SK-N-SH treated with all-trans-retinoic acid at 6 μM for 48 hours (cell line): ENCODE measurements at regions not wholly inside any gene's neighbourhood (a gene's known extent, or its start where the extent isn't known, plus 50 kb on each side); places are given as distances from the start of the nearest gene placed in this dataset.

Experiments used
- ATAC-seq: fragments of 200-7000 bp; cut with Tn5 transposase; 3 replicates; pipeline ENCODE4 v1.9.1; 2020; ENCODE audit warnings: mild to moderate bottlenecking, moderate library complexity
- ARNTL ChIP-seq: fragments of 450-650 bp; formaldehyde crosslinking; IDR thresholded peaks from 2 replicates; pipeline ENCODE4 v1.5.0; 2020; ENCODE audit warnings: low read depth, mild to moderate bottlenecking, moderate library complexity, borderline replicate concordance
- BACH2 ChIP-seq: fragments of 250-450 bp; sonication (Bioruptor Pico); IDR thresholded peaks from 2 replicates; pipeline ENCODE4 v1.9.0; 2021; ENCODE audit warnings: mild to moderate bottlenecking, borderline replicate concordance
- CREB5 ChIP-seq: fragments of 250-450 bp; sonication (Bioruptor Pico); IDR thresholded peaks from 2 replicates; pipeline ENCODE4 v1.5.1; 2020; ENCODE audit warnings: low read depth, mild to moderate bottlenecking, moderate library complexity
- CSDC2 ChIP-seq: fragments of 250-450 bp; sonication (Bioruptor Pico); IDR thresholded peaks from 2 replicates; pipeline ENCODE4 v1.5.0; 2020; ENCODE audit warnings: mild to moderate bottlenecking, moderate library complexity
- CSRNP3 ChIP-seq: fragments of 250-450 bp; sonication (Bioruptor Pico); IDR thresholded peaks from 2 replicates; pipeline ENCODE4 v1.5.1; 2021; ENCODE audit warnings: mild to moderate bottlenecking, moderate library complexity
- ESRRG ChIP-seq: fragments of 250-450 bp; sonication (Bioruptor Pico); IDR thresholded peaks from 2 replicates; pipeline ENCODE4 v1.6.1; 2021; ENCODE audit warnings: mild to moderate bottlenecking
- GLIS3 ChIP-seq: fragments of 250-450 bp; sonication (Bioruptor Pico); IDR thresholded peaks from 2 replicates; pipeline ENCODE4 v1.5.0; 2020; ENCODE audit warnings: mild to moderate bottlenecking, moderate library complexity
- ISL1 ChIP-seq: fragments of 250-450 bp; sonication (Bioruptor Pico); IDR thresholded peaks from 2 replicates; pipeline ENCODE4 v2.1.2; 2022; ENCODE audit warnings: mild to moderate bottlenecking, moderate library complexity
- OSR1 ChIP-seq: fragments of 250-450 bp; sonication (Bioruptor Pico); IDR thresholded peaks from 2 replicates; pipeline ENCODE4 v1.8.0; 2022; ENCODE audit warnings: moderate library complexity, mild to moderate bottlenecking, inconsistent platforms
- POU6F1 ChIP-seq: fragments of 250-450 bp; sonication (Bioruptor Pico); IDR thresholded peaks from 2 replicates; pipeline ENCODE4 v1.8.0; 2021; ENCODE audit warnings: low read depth, mild to moderate bottlenecking, moderate library complexity, borderline replicate concordance
- PPARA ChIP-seq: fragments of 250-450 bp; sonication (Bioruptor Pico); IDR thresholded peaks from 2 replicates; pipeline ENCODE4 v1.5.0; 2020; ENCODE audit warnings: mild to moderate bottlenecking, borderline replicate concordance
- SNAI2 ChIP-seq: fragments of 250-450 bp; sonication (Bioruptor Pico); IDR thresholded peaks from 2 replicates; pipeline ENCODE4 v1.5.0; 2020; ENCODE audit warnings: mild to moderate bottlenecking, moderate library complexity
- TOX ChIP-seq: fragments of 250-450 bp; sonication (Bioruptor Pico); IDR thresholded peaks from 2 replicates; pipeline ENCODE4 v1.8.0; 2021; ENCODE audit warnings: mild to moderate bottlenecking, moderate library complexity, borderline replicate concordance
- ZC3H10 ChIP-seq: fragments of 250-450 bp; sonication (Bioruptor Pico); IDR thresholded peaks from 2 replicates; pipeline ENCODE4 v1.5.1; 2021; ENCODE audit warnings: mild to moderate bottlenecking, moderate library complexity
- ZFP3 ChIP-seq: fragments of 250-450 bp; sonication (Bioruptor Pico); IDR thresholded peaks from 2 replicates; pipeline ENCODE4 v1.5.0; 2020; ENCODE audit warnings: mild to moderate bottlenecking, moderate library complexity
- ZFP30 ChIP-seq: fragments of 450-650 bp; formaldehyde crosslinking; IDR thresholded peaks from 2 replicates; pipeline ENCODE4 v1.5.0; 2022; ENCODE audit warnings: mild to moderate bottlenecking, moderate library complexity
- ZNF565 ChIP-seq: fragments of 450-650 bp; formaldehyde crosslinking; conservative IDR thresholded peaks from 2 replicates; pipeline ENCODE4 v1.5.0; 2020; ENCODE audit warnings: low read depth, mild to moderate bottlenecking, moderate library complexity
- ZNF70 ChIP-seq: fragments of 450-650 bp; formaldehyde crosslinking; IDR thresholded peaks from 2 replicates; pipeline ENCODE4 v1.5.0; 2020; ENCODE audit warnings: mild to moderate bottlenecking, moderate library complexity
- ZNF8 ChIP-seq: fragments of 450-650 bp; formaldehyde crosslinking; IDR thresholded peaks from 2 replicates; pipeline ENCODE4 v1.5.0; 2020; ENCODE audit warnings: mild to moderate bottlenecking, moderate library complexity
- TF ChIP-seq, protein P1 (sequence below): fragments of 250-450 bp; sonication (Bioruptor Pico); IDR thresholded peaks from 2 replicates; pipeline ENCODE4 v1.8.0; 2020; ENCODE audit warnings: mild to moderate bottlenecking, moderate library complexity, borderline replicate concordance
- TF ChIP-seq, protein P2 (sequence below): fragments of 250-450 bp; sonication (Bioruptor Pico); IDR thresholded peaks from 2 replicates; pipeline ENCODE4 v1.5.0; 2020; ENCODE audit warnings: mild to moderate bottlenecking, moderate library complexity

DNA sequence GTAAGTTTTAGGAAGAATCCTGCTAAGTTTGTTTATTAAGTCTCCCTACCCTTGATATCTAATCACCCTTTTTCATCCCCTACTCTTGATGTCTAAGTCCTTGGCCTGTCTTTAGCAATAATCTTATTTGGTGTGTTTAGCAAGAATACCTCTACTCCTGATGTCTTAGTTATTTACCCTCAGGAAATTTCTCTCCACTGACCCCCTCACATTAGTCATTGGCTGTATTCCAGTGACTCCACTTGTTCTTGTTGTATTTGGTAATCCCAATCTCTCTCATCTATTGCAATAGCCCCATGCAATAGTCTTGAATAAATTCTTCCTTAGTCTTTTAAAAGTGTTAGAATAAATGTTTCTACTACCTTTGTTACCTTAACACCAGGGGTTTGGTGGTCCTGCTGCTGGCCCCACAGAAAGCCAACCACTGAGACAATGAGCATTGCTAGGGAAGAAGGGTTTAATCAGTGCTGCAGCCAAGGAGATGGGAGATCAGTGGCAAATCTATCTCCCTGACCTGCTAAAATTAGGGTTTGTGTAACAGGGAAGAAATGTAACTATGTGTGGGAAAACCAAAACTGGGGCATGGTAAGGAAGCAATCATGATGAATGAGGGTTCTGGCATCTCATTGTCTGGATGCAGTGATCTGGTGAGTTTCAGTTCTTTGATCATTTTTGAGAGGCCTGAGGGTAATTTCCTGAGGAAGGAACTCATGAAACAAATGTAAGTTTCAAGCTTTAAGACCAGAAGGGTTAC lies 236.4 kb upstream of the DAB2 start:
- TF ChIP-seq, protein P1, sequence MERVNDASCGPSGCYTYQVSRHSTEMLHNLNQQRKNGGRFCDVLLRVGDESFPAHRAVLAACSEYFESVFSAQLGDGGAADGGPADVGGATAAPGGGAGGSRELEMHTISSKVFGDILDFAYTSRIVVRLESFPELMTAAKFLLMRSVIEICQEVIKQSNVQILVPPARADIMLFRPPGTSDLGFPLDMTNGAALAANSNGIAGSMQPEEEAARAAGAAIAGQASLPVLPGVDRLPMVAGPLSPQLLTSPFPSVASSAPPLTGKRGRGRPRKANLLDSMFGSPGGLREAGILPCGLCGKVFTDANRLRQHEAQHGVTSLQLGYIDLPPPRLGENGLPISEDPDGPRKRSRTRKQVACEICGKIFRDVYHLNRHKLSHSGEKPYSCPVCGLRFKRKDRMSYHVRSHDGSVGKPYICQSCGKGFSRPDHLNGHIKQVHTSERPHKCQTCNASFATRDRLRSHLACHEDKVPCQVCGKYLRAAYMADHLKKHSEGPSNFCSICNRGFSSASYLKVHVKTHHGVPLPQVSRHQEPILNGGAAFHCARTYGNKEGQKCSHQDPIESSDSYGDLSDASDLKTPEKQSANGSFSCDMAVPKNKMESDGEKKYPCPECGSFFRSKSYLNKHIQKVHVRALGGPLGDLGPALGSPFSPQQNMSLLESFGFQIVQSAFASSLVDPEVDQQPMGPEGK (CRISPR knock-in tag): no peak
- TF ChIP-seq BACH2 (CRISPR knock-in tag) (no peak), ZNF8 (CRISPR knock-in tag) (no peak), ISL1 (CRISPR knock-in tag) (no peak), ZNF565 (CRISPR knock-in tag) (no peak), ESRRG (no peak), POU6F1 (CRISPR knock-in tag) (no peak), ARNTL (CRISPR knock-in tag) (no peak)
- no peak for ATAC-seq

DNA sequence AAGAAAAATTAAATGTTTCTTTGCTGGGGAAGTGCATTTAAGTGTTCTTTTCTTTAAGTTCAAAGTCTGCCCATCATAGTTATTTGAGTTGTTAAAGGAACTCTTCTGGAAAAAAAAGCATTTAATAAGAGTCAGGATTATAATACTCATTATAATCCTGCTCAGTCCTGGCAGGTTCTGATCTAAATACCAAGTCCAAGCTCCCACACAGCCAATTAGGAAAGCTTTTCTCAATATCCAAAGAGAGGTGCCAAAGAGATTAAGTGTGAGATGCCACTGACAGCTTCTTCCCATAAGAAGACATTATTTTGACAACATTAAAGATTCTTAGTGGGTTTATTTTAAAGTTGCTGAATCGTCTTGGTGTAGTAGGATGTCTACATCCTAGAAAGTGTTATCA lies 235.2 kb upstream of the DAB2 start:
- TF ChIP-seq GLIS3 (CRISPR knock-in tag): no peak
- no peak for ATAC-seq

- TF ChIP-seq PPARA (CRISPR knock-in tag): no peak
- ATAC-seq: no peak
Measured at GRCh38 chr5:39658866-39659265, 234.1 kb upstream of the DAB2 start.

- TF ChIP-seq ZFP30 (CRISPR knock-in tag) (no peak), POU6F1 (CRISPR knock-in tag) (no peak), CSDC2 (CRISPR knock-in tag) (no peak), ZC3H10 (no peak), OSR1 (no peak), ZNF8 (CRISPR knock-in tag) (no peak), BACH2 (CRISPR knock-in tag) (no peak), ISL1 (CRISPR knock-in tag) (no peak), CREB5 (CRISPR knock-in tag) (no peak), SNAI2 (CRISPR knock-in tag) (no peak), TOX (CRISPR knock-in tag) (no peak), ZNF70 (CRISPR knock-in tag) (no peak), ZFP3 (CRISPR knock-in tag) (no peak), CSRNP3 (CRISPR knock-in tag) (no peak), ZNF565 (CRISPR knock-in tag) (no peak), GLIS3 (CRISPR knock-in tag) (no peak)
- TF ChIP-seq, protein P1 (CRISPR knock-in tag): no peak
- TF ChIP-seq, protein P2, sequence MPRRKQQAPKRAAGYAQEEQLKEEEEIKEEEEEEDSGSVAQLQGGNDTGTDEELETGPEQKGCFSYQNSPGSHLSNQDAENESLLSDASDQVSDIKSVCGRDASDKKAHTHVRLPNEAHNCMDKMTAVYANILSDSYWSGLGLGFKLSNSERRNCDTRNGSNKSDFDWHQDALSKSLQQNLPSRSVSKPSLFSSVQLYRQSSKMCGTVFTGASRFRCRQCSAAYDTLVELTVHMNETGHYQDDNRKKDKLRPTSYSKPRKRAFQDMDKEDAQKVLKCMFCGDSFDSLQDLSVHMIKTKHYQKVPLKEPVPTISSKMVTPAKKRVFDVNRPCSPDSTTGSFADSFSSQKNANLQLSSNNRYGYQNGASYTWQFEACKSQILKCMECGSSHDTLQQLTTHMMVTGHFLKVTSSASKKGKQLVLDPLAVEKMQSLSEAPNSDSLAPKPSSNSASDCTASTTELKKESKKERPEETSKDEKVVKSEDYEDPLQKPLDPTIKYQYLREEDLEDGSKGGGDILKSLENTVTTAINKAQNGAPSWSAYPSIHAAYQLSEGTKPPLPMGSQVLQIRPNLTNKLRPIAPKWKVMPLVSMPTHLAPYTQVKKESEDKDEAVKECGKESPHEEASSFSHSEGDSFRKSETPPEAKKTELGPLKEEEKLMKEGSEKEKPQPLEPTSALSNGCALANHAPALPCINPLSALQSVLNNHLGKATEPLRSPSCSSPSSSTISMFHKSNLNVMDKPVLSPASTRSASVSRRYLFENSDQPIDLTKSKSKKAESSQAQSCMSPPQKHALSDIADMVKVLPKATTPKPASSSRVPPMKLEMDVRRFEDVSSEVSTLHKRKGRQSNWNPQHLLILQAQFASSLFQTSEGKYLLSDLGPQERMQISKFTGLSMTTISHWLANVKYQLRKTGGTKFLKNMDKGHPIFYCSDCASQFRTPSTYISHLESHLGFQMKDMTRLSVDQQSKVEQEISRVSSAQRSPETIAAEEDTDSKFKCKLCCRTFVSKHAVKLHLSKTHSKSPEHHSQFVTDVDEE (CRISPR knock-in tag): no peak
- TF ChIP-seq, all 23 proteins: peak for 0
- ATAC-seq: no peak
Measured at GRCh38 chr5:39657943-39658342, 233.2 kb upstream of the DAB2 start.
